WERI-Rb-1 (cell line): ENCODE measurements at regions not wholly inside any gene's neighbourhood (a gene's known extent, or its start where the extent isn't known, plus 50 kb on each side); places are given as distances from the start of the nearest gene placed in this dataset.

Source experiments
- DNase-seq: peaks from one replicate; pipeline ENCODE4 v3.0.0-alpha.2; 2020
- H3K27ac ChIP-seq: fragments of 250-450 bp; sonication (Bioruptor Pico); 2 replicates; pipeline ENCODE4 v1.5.1; 2020; ENCODE audit warnings: mild to moderate bottlenecking, moderate library complexity
- H3K27me3 ChIP-seq: fragments of 250-450 bp; sonication (Bioruptor Pico); 2 replicates; pipeline ENCODE4 v1.5.1; 2021; ENCODE audit warnings: mild to moderate bottlenecking, low read depth, moderate library complexity; ENCODE audit not compliant: insufficient read depth, severe bottlenecking
- H3K36me3 ChIP-seq: fragments of 250-450 bp; sonication (Bioruptor Pico); 2 replicates; pipeline ENCODE4 v1.5.1; 2020; ENCODE audit warnings: mild to moderate bottlenecking, moderate library complexity
- H3K4me3 ChIP-seq: 2 replicates; pipeline ENCODE4 v1.5.1; 2011; ENCODE audit warnings: low read depth, mild to moderate bottlenecking, control low read depth, low read length
- H3K9me3 ChIP-seq: fragments of 250-450 bp; sonication (Bioruptor Pico); 2 replicates; pipeline ENCODE4 v1.5.1; 2021; ENCODE audit warnings: mild to moderate bottlenecking, moderate library complexity; ENCODE audit not compliant: severe bottlenecking
- CTCF ChIP-seq: IDR thresholded peaks from 2 replicates; pipeline ENCODE4 v1.5.1; 2011; ENCODE audit warnings: low read depth, mild to moderate bottlenecking, control low read depth, inconsistent platforms, low read length

GRCh38 chr11:40030867-40031266 lies 1428.6 kb downstream of the LRRC4C start:
- peaks cover 38% of the 10 kb centered on the region for H3K27me3 ChIP-seq
- no peak for DNase-seq
- no peak overlapping the region for H3K4me3 ChIP-seq
- H3K9me3 ChIP-seq = no peaks in the 10 kb centered on the region
- TF ChIP-seq CTCF = no peak
- H3K27ac ChIP-seq = no peak overlapping the region
- H3K36me3 ChIP-seq = no peaks in the 10 kb centered on the region

- Histone ChIP-seq H3K27me3 (peaks cover 32% of the 10 kb centered on the region), H3K9me3 (no peaks in the 10 kb centered on the region), H3K27ac (no peak overlapping the region), H3K36me3 (no peaks in the 10 kb centered on the region), H3K4me3 (no peak overlapping the region)
- no peak for DNase-seq
- TF ChIP-seq CTCF = no peak
These were observed 1430.1 kb downstream of the LRRC4C start for GRCh38 chr11:40029391-40029790.

- Histone ChIP-seq H3K36me3 (no peaks in the 10 kb centered on the region), H3K27me3 (peaks cover 28% of the 10 kb centered on the region), H3K9me3 (no peaks in the 10 kb centered on the region), H3K4me3 (no peak overlapping the region), H3K27ac (no peak overlapping the region)
- TF ChIP-seq CTCF = no peak
- DNase-seq = no peak
These were observed 1431.7 kb downstream of the LRRC4C start for GRCh38 chr11:40027720-40028119.

- Histone ChIP-seq H3K36me3 (no peaks in the 10 kb centered on the region), H3K27me3 (peaks cover 23% of the 10 kb centered on the region), H3K4me3 (no peak overlapping the region), H3K9me3 (no peaks in the 10 kb centered on the region), H3K27ac (no peak overlapping the region)
- no peak for TF ChIP-seq CTCF
- no peak for DNase-seq
These were observed 1435.7 kb downstream of the LRRC4C start for GRCh38 chr11:40023724-40024123.

GRCh38 chr11:40010011-40010410 lies 1449.4 kb downstream of the LRRC4C start:
- Histone ChIP-seq H3K36me3 (no peaks in the 10 kb centered on the region), H3K4me3 (no peak overlapping the region), H3K27me3 (peaks cover 27% of the 10 kb centered on the region), H3K9me3 (no peaks in the 10 kb centered on the region), H3K27ac (no peak overlapping the region)
- TF ChIP-seq CTCF = no peak
- no peak for DNase-seq

GRCh38 chr11:39992551-39992950 lies 1466.9 kb downstream of the LRRC4C start:
- peaks cover 24% of the 10 kb centered on the region for H3K27me3 ChIP-seq
- H3K36me3 ChIP-seq = no peaks in the 10 kb centered on the region
- no peaks in the 10 kb centered on the region for H3K9me3 ChIP-seq
- no peak for TF ChIP-seq CTCF
- H3K4me3 ChIP-seq = no peak overlapping the region
- H3K27ac ChIP-seq = no peak overlapping the region
- DNase-seq = no peak
